ENCODE measurements at regions not wholly inside any gene's neighbourhood (a gene's known extent, or its start where the extent isn't known, plus 50 kb on each side); places are given as distances from the start of the nearest gene placed in this dataset.

DNA sequence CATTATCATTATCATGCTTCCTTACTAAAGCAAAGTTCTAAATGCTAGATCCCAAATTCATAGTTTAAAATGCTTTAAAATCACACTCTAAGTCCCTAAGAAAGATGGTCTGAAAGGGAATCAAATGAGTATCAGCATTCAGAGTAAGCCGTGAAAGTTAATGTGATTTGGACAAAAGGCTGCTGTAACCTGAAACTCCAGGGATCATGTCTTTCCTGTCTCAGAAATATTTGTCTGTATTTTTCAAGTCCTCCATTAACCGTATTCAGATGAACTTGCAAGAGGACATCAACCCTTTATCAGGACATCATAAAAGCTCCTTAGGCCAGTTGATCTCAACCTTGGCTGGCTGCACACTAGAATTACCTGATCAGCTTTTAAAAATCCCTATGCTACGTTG lies 324.3 kb upstream of the PKDCC start:
- DNase-seq (ENCODE audit: low read depth in 2 of 2): no peak

DNA sequence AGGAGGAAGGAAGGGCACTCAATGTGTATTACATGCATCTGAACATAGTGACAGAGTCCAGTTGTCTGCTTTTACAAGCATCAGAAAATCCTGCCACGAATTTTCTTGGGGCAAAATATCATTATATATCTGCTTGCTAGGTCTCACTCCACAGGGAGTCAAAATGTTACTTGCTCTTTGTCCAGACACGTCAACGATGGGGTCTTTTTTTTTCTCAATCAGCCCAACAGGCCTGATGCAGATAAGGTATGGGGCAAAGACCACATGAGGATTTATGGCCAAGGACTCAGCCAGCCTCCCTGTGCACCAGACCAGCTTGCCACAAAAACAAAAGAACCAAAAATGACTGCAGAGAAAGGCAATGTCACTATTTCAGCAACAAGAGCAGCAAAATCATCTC lies 323.4 kb upstream of the PKDCC start:
- no peak for DNase-seq (ENCODE audit: low read depth in 2 of 2)

DNA sequence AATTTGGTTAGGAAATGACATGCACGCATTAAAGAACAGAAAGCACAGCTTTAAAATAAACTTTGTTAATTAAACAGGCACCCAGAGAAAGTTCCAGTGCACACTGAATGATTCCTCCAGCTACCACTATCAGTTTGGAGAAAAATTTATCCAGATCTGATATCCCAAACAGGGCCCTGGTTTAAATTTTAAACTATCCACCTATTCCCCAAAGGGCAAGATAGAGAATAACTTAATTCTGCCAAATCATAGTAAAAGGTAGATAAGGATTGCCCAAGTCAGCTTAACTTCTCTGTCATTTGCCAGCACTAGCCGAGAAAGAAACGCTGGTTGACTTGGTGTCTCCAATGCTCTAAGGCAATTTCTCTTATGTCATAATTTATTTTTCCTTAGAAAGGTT lies 321.9 kb upstream of the PKDCC start:
- DNase-seq (ENCODE audit: low read depth in 2 of 2): no peak

DNA sequence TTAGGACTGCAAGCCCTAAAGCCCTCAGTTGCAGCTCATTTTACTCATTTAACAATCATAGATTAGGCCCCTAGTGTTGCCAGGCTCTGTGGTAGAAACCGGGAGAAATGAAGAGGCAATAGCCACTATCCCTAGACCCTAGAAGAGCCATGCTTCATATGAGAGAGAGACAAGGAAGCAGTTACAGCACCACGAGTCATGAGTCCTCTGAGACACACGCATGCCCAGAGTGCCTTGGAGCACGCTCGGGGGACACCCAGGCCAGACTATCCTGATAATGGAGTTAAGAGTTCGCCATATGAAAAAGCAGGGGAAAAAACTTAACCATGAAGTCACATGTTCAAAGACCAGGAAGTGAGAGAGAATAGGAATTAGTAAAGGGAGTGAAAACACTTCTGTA lies 321.5 kb upstream of the PKDCC start:
- DNase-seq (ENCODE audit: low read depth in 2 of 2): no peak

DNA sequence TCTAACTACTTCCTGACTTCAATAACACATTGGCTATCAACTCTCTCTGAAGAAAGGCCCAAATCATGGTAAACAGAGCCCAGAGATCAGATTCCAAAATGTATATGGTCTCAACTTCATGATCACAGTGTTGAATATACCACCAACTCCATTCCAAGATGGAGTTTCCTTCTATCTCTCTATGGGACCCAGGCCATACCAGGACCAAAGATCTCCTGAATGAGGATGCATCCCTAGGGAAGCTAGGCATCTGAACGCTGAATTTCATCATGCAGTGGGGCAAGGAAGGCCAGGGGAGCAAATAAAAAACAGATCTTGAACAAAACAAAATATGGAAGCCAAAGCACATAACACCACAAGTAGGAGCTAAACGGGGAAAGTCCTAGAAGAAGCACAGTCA lies 320.7 kb upstream of the PKDCC start:
- DNase-seq (ENCODE audit: low read depth in 2 of 2): no peak

DNA sequence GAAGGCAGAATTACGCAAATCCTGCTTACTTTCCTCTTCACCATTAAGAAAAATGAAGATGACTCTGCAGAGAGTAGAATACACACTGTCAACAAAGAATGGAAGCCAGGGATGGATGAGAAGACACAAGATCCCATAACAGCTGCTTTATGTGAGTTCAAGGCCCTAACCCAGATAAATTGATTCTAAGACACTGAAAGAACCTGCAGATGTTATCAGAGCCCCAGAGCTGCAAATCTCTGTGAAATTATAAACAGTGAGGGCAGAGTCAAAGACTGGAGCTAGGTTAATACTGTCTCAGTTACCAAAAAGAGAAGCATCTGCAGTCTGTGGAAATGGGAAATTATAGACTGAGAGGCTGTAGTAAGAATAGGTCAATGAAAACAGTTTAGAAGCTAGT lies 320.1 kb upstream of the PKDCC start:
- DNase-seq (ENCODE audit: low read depth in 2 of 2): no peak

DNA sequence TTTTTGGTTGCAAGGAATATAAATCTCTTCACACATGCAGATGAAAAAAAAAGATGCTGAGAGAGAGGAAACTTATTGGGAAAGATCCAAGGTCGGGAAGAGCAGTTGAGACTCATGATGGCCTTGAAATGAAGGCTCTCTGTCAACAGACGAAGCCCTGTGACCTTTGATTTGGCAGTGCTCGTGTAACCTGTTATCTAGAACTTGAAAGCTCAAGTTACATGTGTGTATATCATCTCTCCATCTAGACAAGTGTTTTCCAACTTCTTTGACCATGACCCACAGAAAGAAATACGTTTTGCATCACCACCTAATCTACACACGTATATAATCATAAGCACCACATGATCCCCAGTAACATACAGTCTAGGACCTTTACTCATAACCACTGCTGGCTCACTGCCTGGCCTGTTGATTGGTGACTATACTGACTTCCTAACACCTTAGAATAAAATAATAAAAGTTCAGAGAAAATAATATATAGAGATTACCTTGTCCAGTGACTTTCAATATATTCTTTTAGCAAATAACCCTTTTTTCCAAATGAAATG lies 319.0 kb upstream of the PKDCC start:
- DNase-seq (ENCODE audit: low read depth in 2 of 2): no peak

DNA sequence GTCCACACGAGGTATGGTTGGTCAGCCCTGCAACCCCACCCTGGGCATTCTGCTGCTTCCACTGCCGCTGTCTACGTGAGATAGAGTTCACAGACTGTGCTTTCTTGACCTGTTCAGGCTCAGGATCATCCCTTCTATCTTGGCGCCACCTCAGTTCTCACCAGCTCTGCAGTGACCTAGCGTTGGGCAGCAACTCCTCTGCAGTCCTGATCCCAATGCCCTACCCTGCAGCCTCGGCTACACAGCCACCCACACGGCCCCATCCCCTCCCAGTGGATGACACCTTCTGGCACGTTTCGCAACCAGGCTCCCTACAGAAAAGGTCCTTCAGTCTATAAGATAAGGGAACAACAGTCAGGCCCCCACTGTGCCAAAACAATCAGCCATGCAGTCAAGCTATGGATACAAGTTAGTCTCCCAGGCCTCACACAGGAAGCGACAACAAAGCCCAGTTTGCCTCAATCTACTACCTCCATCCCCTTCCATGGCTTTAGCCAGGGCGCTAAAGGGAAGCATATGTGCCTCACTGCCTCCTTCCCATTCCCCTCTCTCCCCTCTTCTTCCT lies 317.9 kb upstream of the PKDCC start:
- DNase-seq (ENCODE audit: low read depth in 2 of 2): no peak

DNA sequence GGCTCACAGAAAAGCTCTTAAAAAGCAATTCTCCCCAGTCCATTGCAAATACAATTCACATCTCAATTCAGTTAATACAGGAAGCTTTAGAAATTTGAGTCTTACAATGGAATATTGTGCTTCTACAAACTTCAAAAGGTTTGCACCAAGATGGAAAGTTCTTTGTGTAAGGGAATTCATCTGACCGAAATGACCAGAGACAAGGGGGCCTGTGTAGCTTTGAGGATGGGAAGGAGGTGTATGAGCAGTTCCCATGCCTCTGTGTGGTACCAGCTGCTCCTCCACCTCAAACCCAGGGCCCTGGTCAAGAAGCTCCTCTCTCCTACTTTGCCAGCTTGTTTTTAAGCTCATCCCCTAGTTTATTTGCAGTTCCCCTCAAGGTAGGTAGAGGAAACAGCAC lies 312.8 kb upstream of the PKDCC start:
- no peak for DNase-seq (ENCODE audit: low read depth in 2 of 2)

DNA sequence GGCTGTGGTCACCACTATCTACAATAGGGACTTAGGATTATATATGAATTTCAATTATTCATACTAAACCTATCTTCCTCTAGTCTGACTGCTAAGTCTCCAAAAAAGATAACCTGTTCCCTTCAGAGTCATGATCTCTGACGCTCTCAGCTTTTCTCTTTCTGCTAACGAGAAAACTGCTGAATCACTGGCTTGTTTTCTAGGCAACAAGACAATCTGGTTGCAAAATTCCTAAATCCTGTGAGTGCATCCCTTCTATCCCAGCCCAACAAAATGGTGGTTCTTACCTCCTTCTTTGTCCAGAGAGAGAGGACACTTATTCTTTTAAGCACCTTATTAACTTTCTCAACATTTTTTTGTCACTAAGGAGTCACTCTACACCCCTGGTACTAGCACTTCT lies 312.3 kb upstream of the PKDCC start:
- DNase-seq (ENCODE audit: low read depth in 2 of 2): no peak

DNA sequence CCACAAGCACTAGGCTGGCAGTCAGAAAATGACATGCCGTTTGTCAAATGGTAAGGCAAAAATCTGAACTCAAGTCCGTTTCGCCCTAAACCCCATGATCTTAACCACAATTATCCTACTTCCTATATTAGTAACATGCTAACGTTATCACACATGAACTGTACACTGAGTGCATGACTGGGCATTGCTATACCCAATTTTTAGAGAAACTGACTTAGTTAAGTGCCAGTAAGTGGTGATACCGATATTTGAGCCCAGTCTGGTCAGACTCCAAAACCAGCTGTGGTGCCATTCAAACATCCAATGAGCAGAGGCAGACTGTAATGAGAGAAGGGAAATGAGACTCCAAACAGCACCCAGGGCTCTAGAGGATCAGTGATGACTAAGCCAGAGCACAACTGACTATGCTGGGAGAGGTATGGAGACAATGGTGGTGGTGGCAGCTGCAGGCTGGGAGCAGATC lies 311.7 kb upstream of the PKDCC start:
- no peak for DNase-seq (ENCODE audit: low read depth in 2 of 2)

DNA sequence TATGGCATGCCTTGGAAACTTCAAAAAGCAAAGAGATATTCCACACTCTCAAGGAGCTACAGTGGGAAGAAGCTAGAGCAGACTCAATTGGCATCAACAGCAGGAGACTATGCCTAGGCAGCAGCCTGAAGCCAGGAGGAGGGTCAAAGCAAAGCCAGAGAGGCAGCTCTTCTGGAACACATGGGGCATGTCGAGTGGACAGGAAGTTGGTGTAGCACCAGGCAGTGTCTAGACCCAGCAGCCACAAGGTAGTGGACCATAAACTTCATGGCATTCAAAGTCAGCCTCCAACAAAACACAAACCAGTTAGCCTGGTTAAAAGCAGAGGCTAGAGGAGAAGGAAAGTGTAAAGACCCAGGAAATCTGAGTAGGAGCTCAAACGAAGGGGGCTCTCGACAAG lies 311.2 kb upstream of the PKDCC start:
- no peak for DNase-seq (ENCODE audit: low read depth in 2 of 2)

DNA sequence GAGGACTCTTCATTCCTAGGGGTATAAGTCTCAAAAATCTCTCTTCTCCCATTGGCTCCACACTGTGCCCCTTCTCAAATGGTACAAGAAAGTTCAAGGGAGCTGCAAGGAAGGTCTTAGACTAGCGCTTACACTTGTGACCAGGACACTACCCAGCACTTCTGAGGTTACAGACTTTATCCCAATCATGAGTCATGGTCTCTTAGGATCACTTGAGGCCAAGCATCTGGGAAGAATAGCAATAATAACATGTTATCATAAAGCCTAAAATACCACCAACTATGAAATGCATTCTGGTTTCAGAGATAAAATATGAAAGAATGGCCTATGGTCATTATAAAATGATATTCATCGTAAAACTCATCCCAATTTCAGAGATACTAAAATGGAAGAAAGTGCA lies 309.9 kb upstream of the PKDCC start:
- DNase-seq (ENCODE audit: low read depth in 2 of 2): no peak

DNA sequence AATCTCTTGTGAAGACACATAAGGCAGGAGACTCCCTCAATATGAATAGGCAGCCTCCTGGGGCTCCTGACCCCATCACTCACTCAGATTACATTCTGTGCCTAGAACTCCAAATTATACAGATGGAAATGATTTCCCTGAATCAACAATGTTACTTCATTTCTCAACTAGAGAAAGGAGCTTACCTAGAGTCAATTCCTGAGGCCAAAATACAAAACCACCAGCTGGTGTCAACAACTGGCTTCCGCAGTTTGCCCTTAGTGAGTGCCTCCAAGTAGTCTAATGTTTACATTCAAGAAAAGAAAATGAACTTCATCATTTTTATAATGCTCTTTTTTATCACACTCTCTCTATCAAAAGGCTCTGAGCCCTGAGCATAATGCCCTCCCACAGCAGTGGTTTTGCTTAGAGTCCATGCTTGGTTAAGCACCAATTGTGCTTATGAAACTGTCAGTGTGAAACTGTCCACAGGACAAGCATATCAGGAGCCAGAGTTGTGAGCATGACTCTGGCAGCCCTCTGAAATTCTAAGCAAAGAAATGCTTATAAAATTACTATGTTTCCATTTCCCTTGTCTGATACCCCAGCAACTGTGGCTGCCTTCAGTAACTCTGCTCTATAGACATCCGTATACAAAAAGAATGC lies 305.7 kb upstream of the PKDCC start:
- DNase-seq (ENCODE audit: low read depth in 2 of 2): no peak

DNA sequence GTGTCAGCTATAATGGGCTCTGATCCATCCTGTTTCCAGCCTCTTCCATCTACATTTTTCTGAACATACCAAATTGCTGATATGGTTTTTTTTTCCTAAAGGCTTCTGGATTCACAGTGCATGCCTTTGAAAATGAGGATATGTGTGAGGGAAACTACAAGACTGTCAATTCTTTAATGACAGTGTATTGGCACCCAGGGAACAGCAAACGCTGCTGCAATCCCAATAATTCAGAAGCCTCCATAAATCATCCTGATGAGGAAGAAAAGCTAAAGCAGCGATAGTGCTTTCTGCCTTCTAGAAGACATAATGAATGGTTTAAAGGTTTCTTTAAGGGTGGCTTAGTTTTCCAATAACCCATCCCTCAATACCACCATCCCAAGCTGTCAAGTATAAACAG lies 304.5 kb upstream of the PKDCC start:
- DNase-seq (ENCODE audit: low read depth in 2 of 2): no peak

DNA sequence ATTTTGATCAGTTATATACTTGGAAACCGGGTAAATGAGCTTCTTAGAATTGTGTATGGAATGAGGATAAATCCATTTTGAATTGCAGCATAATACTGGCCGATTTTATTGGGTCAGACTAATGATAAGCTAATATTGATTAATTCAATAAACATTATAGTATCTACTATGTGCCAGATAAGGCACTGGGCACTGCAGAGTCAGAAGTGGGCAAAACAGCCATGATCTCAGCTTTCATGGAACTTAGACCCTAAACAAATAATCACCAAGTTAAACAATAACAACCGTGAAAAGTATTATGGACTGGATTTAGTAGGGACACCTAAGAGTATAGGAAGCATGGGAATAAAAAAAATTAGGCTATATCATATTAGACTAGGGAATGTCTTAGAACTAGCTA lies 297.0 kb upstream of the PKDCC start:
- DNase-seq (ENCODE audit: low read depth in 2 of 2): no peak

DNA sequence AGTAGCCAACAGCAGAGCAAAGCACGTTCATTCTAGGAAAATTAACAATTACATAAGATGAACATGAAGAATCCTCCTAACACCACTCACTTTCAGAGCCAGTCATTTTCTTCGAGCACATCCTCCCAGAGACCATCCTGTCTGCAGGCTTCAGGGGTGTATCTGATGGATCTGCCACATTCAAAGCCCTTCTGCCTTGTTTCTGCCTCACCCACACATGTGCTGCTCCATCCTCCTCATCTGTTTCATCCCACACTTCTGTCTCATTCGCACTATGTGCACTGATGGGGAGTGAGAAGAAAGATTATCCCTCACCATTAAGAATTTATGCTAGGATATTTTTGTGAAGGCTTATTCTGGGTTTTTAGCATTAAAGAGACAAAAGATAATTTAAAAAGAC lies 287.9 kb upstream of the PKDCC start:
- no peak for DNase-seq (ENCODE audit: low read depth in 2 of 2)

DNA sequence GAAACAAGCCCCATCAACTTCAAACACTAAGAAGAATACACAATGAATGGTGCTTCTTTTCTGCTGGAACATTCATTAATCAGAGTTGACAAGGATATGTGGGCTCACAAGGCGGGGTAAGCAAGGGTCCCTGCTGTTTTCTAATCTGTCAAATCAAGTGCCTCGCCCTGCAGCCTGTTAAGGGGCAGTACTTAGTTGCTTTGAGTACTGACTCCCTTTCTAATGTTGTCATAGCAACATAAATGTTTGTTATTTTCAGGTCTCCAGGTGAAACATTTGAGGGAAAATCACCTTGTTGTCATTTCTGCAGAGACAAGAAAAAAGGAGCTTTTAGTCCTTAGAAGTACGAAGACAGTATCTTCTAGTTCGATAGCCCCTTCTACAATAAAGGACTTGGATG lies 284.7 kb upstream of the PKDCC start:
- no peak for DNase-seq (ENCODE audit: low read depth in 2 of 2)

DNA sequence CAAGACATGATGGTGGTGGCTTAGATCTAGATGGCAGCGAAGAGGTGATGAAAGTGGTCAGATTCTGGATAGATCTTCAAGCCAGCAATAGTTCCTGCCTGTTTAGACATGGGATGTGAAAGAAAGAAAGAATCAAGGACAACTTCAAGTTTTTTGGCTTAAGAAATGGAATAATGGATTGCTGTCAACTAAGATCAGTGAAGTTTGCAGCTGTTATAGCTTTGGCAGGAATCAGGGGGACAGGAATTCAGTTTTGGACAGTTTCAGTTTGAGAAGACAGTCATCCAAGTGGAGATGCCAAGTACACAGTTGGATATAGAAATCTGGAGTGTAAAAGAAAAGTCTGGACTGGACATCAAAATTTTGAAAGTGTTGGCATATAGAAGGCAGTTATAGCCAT lies 283.7 kb upstream of the PKDCC start:
- no peak for DNase-seq (ENCODE audit: low read depth in 2 of 2)

DNA sequence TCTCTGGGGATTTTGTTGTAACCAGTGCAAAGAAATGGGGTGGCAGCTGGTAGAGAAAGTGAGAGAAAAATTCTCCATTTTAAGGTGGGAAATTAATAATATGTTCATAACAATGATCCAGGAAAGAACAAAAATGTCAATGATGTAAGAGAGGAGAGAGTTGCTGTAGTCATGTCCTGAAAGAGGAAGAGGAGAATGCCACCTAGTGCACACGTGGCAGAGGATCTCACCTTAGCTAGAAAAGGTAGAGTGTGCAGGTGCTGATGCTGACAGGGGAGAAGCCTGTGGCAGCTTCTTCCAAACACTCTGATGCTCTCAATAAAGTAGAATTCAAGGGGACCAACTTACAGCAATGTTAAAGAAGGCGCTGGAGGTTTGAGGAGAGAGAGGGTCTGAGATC lies 282.9 kb upstream of the PKDCC start:
- no peak for DNase-seq (ENCODE audit: low read depth in 2 of 2)

DNA sequence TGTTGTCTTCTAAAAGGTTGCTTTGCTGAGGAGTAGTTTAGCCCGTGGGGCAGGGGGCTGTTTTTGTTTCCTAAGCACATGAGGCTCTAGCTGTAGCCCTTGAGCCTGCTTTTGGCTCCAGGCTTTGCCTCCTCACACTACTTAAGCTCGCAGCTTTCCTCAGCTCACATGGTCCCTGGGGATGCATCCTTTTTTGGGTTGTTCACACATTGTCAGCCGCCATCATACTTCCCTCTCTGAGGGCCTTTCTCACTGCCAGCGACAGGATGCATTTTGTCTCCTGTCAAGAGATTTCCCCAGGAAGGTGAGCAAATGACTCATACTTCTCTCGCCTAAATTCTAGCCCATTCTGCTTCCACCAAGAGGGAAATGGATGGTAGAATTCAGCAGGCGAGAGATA lies 279.5 kb upstream of the PKDCC start:
- no peak for DNase-seq (ENCODE audit: low read depth in 2 of 2)

DNA sequence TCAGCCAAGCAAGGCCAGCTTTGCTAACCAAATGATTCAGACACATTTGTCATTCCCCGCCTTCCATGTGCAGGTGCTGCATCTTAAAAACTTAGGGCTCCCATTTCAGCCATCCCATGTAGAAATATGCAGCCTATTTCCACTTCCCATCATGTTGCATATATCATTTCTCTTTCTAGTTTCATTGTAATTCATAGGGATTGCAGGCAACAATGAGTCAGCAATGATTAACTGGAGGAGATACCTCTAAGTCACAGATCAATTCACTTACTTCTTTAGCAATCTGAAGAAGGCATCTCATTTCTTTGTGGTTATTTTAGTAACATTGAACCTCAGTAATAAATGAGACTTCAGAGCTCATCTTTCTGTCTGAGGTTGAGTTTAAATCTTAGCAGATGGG lies 276.1 kb upstream of the PKDCC start:
- DNase-seq (ENCODE audit: low read depth in 2 of 2): no peak

DNA sequence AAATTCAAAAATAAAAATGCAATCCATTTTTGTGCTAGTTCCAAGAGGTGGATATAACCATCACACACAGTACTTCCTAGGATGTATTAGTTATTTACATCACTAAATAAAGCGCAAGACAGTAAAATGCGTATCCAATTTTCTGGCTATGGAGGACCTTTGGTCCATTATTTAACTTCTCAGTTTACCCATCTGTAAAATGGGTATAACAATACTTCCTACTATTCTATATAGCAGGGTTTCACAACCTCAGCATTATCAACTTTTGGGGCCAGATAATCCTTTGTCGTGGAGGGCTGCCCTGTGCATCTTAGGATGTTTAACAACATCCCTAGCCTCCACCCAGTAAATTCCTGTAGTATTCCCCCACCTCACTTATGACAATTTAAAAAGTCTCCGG lies 275.1 kb upstream of the PKDCC start:
- no peak for DNase-seq (ENCODE audit: low read depth in 2 of 2)

DNA sequence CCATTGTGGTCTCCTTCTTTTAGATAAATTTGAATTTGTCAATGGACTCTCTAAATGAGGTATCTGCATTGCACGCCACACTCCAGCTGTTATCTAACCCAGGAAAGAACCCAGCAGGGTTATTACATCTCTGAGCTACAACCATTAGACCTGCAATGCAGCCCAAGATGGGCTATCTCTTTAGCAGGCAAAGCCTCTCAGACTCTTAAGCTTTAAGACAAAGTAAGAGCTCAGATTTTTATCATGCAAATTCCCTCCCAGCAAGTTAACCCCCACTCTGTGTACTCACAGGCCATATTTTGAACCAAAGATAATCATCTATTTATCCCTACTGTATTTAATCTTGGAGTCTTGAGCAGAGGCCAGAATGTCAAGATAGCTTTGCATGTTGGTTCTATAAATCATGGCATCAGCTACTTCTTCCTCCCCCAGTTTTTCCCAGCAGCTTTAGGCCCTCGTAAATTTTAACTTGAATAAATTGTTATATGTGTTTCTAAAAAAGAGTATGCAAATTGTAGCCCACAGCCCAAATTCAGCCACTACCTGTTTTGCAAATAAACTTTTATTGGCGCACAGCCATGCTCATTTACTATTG lies 273.7 kb upstream of the PKDCC start:
- no peak for DNase-seq (ENCODE audit: low read depth in 2 of 2)
